ENCODE measurements at regions not wholly inside any gene's neighbourhood (a gene's known extent, or its start where the extent isn't known, plus 50 kb on each side); places are given as distances from the start of the nearest gene placed in this dataset.

DNA sequence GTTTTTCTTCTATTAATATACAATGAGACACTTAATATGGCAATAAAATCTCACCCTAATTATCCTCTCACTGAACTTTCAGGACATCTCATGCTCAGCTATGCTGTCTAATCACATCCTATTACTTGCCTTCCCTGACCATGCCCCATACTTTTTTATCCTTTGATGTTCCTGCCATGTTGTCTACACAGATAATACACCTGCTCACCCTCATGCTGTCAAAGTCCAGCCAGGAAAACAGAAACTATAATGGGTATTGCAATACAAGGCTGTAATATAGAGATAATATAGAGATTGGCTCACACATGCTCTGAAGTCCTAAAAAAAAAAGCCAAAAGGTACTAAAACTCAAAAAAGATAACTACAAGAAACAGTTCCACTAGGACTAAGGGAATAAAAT lies 305.4 kb downstream of the PRDM5 start:
- Mint-ChIP-seq H3K4me3 (no peak overlapping the region), H3K27me3 (peaks cover 7% of the 10 kb centered on the region), H3K4me1 (ENCODE audit: low read depth) (no peaks in the 10 kb centered on the region), H3K9me3 (no peaks in the 10 kb centered on the region), H3K27ac (no peak overlapping the region), H3K36me3 (ENCODE audit: low read depth) (no peaks in the 10 kb centered on the region)
- DNase-seq (no peak), ATAC-seq (no peak)
- TF ChIP-seq, protein P1, sequence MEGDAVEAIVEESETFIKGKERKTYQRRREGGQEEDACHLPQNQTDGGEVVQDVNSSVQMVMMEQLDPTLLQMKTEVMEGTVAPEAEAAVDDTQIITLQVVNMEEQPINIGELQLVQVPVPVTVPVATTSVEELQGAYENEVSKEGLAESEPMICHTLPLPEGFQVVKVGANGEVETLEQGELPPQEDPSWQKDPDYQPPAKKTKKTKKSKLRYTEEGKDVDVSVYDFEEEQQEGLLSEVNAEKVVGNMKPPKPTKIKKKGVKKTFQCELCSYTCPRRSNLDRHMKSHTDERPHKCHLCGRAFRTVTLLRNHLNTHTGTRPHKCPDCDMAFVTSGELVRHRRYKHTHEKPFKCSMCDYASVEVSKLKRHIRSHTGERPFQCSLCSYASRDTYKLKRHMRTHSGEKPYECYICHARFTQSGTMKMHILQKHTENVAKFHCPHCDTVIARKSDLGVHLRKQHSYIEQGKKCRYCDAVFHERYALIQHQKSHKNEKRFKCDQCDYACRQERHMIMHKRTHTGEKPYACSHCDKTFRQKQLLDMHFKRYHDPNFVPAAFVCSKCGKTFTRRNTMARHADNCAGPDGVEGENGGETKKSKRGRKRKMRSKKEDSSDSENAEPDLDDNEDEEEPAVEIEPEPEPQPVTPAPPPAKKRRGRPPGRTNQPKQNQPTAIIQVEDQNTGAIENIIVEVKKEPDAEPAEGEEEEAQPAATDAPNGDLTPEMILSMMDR (IDR thresholded peaks at IDR 0.05) = no peak
- POLR2A ChIA-PET = no interaction called here
- intact Hi-C loops (cut with micrococcal nuclease) = no loop called here
- CTCF ChIA-PET = no interaction called here

- no peaks in the 10 kb centered on the region for H3K4me1 Mint-ChIP-seq (ENCODE audit: low read depth)
- no peak for DNase-seq
- peaks cover 5% of the 10 kb centered on the region for H3K27me3 Mint-ChIP-seq
- ChIA-PET POLR2A (no interaction called here), CTCF (no interaction called here)
- intact Hi-C loops (cut with micrococcal nuclease) = no loop called here
- no peak overlapping the region for H3K27ac Mint-ChIP-seq
- H3K9me3 Mint-ChIP-seq = no peaks in the 10 kb centered on the region
- no peaks in the 10 kb centered on the region for H3K36me3 Mint-ChIP-seq (ENCODE audit: low read depth)
- H3K4me3 Mint-ChIP-seq = no peak overlapping the region
- TF ChIP-seq, protein P1 (IDR thresholded peaks at IDR 0.05) = no peak
- ATAC-seq = no peak
Measured at GRCh38 chr4:120616041-120616440, 306.5 kb downstream of the PRDM5 start.

GRCh38 chr4:120613778-120614177 lies 308.7 kb downstream of the PRDM5 start:
- H3K36me3 Mint-ChIP-seq (ENCODE audit: low read depth) = no peaks in the 10 kb centered on the region
- no peaks in the 10 kb centered on the region for H3K4me1 Mint-ChIP-seq (ENCODE audit: low read depth)
- TF ChIP-seq, protein P1 (IDR thresholded peaks at IDR 0.05) = no peak
- H3K4me3 Mint-ChIP-seq = no peak overlapping the region
- no peak overlapping the region for H3K27ac Mint-ChIP-seq
- DNase-seq = no peak
- ATAC-seq = no peak
- CTCF ChIA-PET = no interaction called here
- H3K9me3 Mint-ChIP-seq = no peaks in the 10 kb centered on the region
- peaks cover 5% of the 10 kb centered on the region for H3K27me3 Mint-ChIP-seq
- POLR2A ChIA-PET = no interaction called here
- intact Hi-C loops (cut with micrococcal nuclease) = no loop called here

DNA sequence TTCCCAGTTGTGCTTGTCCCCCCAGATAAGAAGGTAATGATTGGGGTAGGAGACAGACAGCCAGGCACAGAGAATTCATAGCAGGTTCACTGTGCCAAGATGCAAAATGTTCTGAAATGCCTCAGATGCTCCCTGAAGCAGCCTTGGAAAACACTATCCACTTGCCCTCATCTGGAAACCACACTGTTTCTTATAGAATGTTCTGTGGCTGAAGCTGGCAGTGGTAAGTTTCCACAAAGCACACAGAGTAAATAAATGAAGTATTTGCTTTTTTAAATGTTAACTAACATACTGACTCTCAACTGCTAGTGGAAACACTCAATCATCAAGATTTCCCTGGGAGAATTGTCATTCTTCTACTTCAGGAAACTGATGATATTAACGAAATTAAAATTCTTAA lies 311.4 kb downstream of the PRDM5 start:
- DNase-seq (no peak), ATAC-seq (no peak)
- intact Hi-C loops (cut with micrococcal nuclease) = no loop called here
- ChIA-PET CTCF (no interaction called here), POLR2A (no interaction called here)
- H3K27me3 Mint-ChIP-seq = peaks cover 5% of the 10 kb centered on the region
- H3K9me3 Mint-ChIP-seq = peaks cover 4% of the 10 kb centered on the region
- TF ChIP-seq, protein P1 (IDR thresholded peaks at IDR 0.05) = no peak
- no peak overlapping the region for H3K4me3 Mint-ChIP-seq
- no peaks in the 10 kb centered on the region for H3K36me3 Mint-ChIP-seq (ENCODE audit: low read depth)
- H3K4me1 Mint-ChIP-seq (ENCODE audit: low read depth) = no peaks in the 10 kb centered on the region
- H3K27ac Mint-ChIP-seq = no peak overlapping the region

- TF ChIP-seq, protein P1 (IDR thresholded peaks at IDR 0.05) = no peak
- Mint-ChIP-seq H3K36me3 (ENCODE audit: low read depth) (no peaks in the 10 kb centered on the region), H3K27ac (no peak overlapping the region), H3K4me3 (no peak overlapping the region), H3K9me3 (no peaks in the 10 kb centered on the region), H3K4me1 (ENCODE audit: low read depth) (no peaks in the 10 kb centered on the region), H3K27me3 (no peaks in the 10 kb centered on the region)
- CTCF ChIA-PET = no interaction called here
- no peak for DNase-seq
- intact Hi-C loops (cut with micrococcal nuclease) = no loop called here
- ATAC-seq = no peak
- POLR2A ChIA-PET = no interaction called here
Measured at GRCh38 chr4:120591038-120591437, 331.5 kb downstream of the PRDM5 start.
